ENCODE measurements at regions not wholly inside any gene's neighbourhood (a gene's known extent, or its start where the extent isn't known, plus 50 kb on each side); places are given as distances from the start of the nearest gene placed in this dataset.

GRCh38 chr1:50257029-50257428 is 148.3 kb downstream of the ELAVL4 start:
- H3K27ac Mint-ChIP-seq: no peak overlapping the region
- H3K9me3 Mint-ChIP-seq: no peaks in the 10 kb centered on the region
- H3K36me3 Mint-ChIP-seq (ENCODE audit: insufficient read depth): no peaks in the 10 kb centered on the region
- DNase-seq: no peak
- no peak overlapping the region for H3K4me3 Mint-ChIP-seq
- no peak for ATAC-seq (replicated peaks)
- H3K27me3 Mint-ChIP-seq: peaks cover 2 to 23% of the 10 kb centered on the region in 2 donors
- H3K4me1 Mint-ChIP-seq (ENCODE audit: low read depth in 2 of 2): no peaks in the 10 kb centered on the region

Measured in effector memory CD8-positive, alpha-beta T cell (primary cell).